Right forelimb (tissue), 1 donor: ENCODE measurements at regions not wholly inside any gene's neighbourhood (a gene's known extent, or its start where the extent isn't known, plus 50 kb on each side); places are given as distances from the start of the nearest gene placed in this dataset.
"Not testable (repeated sequence)": the region's sequence is repeated elsewhere in the genome, so short reads cannot be mapped to it uniquely, and the experiment has no call there.

ENCODE experiments used
- DNase-seq: peaks from one replicate; pipeline ENCODE4 v3.0.0-alpha.2; 2018

DNA sequence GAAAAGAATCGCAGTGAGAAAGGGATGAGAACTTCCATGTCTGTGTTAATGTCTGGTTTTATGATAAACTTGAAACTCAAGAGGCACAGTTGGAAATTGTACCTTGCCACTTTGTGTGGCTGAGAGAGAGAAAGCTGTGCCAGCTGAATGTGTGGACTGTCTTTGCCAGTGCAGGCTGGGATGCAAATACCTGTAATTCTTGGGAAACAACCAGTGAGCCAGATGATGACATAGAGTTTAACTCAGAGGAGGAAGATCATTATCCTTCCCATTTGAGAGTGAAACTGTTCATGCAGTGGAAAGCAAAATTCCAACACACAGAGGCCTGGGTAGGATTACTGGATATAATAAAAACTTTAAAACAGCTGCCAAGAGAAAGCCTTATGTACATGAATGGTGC, 141.5 kb upstream of the NPAP1 start:
- DNase-seq, result not testable (repeated sequence)

- DNase-seq, result not testable (repeated sequence)
These were observed 118.3 kb upstream of the NPAP1 start for GRCh38 chr15:24557281-24557680.

- no peak for DNase-seq
These were observed 67.9 kb upstream of the NPAP1 start for GRCh38 chr15:24607636-24608035.

DNA sequence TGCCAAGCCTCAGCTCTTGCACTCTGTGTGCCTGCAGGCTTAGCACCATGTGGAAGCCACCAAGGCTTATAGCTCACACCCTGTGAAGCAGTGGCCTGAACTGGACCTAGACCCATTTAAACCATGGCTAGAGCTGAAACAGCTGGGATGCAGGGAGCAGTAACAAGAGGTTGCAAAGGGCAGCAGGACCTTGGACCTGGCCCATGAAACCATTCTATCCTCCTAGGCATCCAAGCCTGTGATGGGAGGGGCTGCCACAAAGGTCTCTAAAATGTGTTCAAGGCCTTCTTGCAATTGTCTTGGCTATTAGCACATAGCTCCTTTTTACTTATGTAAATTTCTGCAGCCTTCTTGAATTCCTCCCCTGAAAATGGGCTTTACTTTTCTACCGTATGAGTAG, 57.9 kb upstream of the NPAP1 start:
- no peak for DNase-seq

GRCh38 chr15:24621630-24622215, 53.9 kb upstream of the NPAP1 start:
- DNase-seq, result no peak
